ENCODE measurements at regions not wholly inside any gene's neighbourhood (a gene's known extent, or its start where the extent isn't known, plus 50 kb on each side); places are given as distances from the start of the nearest gene placed in this dataset.

- TF ChIP-seq IRF1 (CRISPR knock-in tag; IDR thresholded peaks at IDR 0.05; ENCODE audit: borderline replicate concordance), result no peak
- no peak for TF ChIP-seq HMGXB4 (CRISPR knock-in tag; IDR thresholded peaks at IDR 0.05)
- no peak for TF ChIP-seq NBN (IDR thresholded peaks at IDR 0.05; ENCODE audit: low read depth)
- TF ChIP-seq HDAC6 (IDR thresholded peaks at IDR 0.05; ENCODE audit: low read depth, low read length), result no peak
- no peak for TF ChIP-seq NRF1 (conservative IDR thresholded peaks at IDR 0.05 in 1 of 2, IDR thresholded peaks at IDR 0.05 in 1 of 2)
- no peak for TF ChIP-seq CBX8 (IDR thresholded peaks at IDR 0.05; ENCODE audit: borderline replicate concordance, extremely low read depth, low read depth, low read length, poor library complexity, severe bottlenecking)
- no peak for TF ChIP-seq CTCF (IDR thresholded peaks at IDR 0.05 in 2 of 3, conservative IDR thresholded peaks at IDR 0.05 in 1 of 3; ENCODE audit: insufficient read depth in 2 of 3, low read depth in 1 of 3, low read length in 3 of 3)
- no peak for TF ChIP-seq ELK1 (CRISPR knock-in tag; IDR thresholded peaks at IDR 0.05)
- TF ChIP-seq FOXK1 (CRISPR knock-in tag; IDR thresholded peaks at IDR 0.05; ENCODE audit: borderline replicate concordance), result no peak
- TF ChIP-seq HINFP (tag; conservative IDR thresholded peaks at IDR 0.05; ENCODE audit: low read depth), result no peak
- TF ChIP-seq CHD1 (IDR thresholded peaks at IDR 0.05; ENCODE audit: low read length), result no peak
- TF ChIP-seq ZNF24 (IDR thresholded peaks at IDR 0.05), result no peak
- no peak for TF ChIP-seq SNIP1 (IDR thresholded peaks at IDR 0.05; ENCODE audit: low read depth)
- no peak for TF ChIP-seq ZNF449 (CRISPR knock-in tag; IDR thresholded peaks at IDR 0.05)
These were observed 52.9 kb upstream of the CHCHD3 start for GRCh38 chr7:133134810-133135209.
